HCT116 (cell line): ENCODE measurements at regions not wholly inside any gene's neighbourhood (a gene's known extent, or its start where the extent isn't known, plus 50 kb on each side); places are given as distances from the start of the nearest gene placed in this dataset.
"Not testable (repeated sequence)": the region's sequence is repeated elsewhere in the genome, so short reads cannot be mapped to it uniquely, and the experiment has no call there.

ENCODE experiments used
- CTCF ChIP-seq, 3 experiments: fragments of 200-600 bp in 1 of 3; sonication (generic) in 1 of 3; IDR thresholded peaks in 2 of 3; conservative IDR thresholded peaks in 1 of 3; 2 replicates each; pipeline ENCODE4 v1.5.1; 2012 to 2017; ENCODE audit warnings: low read depth in 2 of 3, low read length in 2 of 3, antibody characterized with exemption in 1 of 3, borderline replicate concordance in 1 of 3, control low read depth in 1 of 3, mild to moderate bottlenecking in 1 of 3, mixed read lengths in 1 of 3, mixed run types in 1 of 3, moderate library complexity in 1 of 3; ENCODE audit not compliant: insufficient read depth in 1 of 3
- ELF1 ChIP-seq: IDR thresholded peaks from 2 replicates; pipeline ENCODE4 v1.6.1; 2012; ENCODE audit warnings: low read depth, borderline replicate concordance

DNA sequence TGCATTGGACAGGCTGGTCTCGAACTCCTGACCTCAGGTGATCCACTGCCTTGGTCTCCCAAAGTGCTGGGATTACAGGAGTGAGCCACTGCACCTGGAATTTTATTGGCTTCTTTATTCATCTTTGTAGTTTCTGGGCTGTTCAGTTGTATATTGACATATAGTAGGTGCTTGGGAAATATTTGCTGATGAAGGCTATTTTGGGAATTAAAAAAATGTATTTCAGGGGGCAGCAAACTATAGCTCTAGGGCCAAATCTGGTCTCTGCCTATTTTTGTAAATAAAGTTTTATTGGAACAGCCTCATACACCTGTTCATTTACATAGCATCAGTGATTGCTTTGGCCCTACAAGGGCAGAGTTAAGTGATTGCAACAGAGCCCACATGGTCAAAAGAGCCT lies 363.6 kb downstream of the NPIPA7 start:
- not testable (repeated sequence) for TF ChIP-seq CTCF (IDR thresholded peaks at IDR 0.05 in 2 of 3, conservative IDR thresholded peaks at IDR 0.05 in 1 of 3; ENCODE audit: borderline replicate concordance in 1 of 3, insufficient read depth in 1 of 3, low read depth in 2 of 3, low read length in 2 of 3); ELF1
